Peyer's patch (tissue), 4 donors: ENCODE measurements at regions not wholly inside any gene's neighbourhood (a gene's known extent, or its start where the extent isn't known, plus 50 kb on each side); places are given as distances from the start of the nearest gene placed in this dataset.
"Not testable (repeated sequence)": the region's sequence is repeated elsewhere in the genome, so short reads cannot be mapped to it uniquely, and the experiment has no call there.

ENCODE experiments used
- DNase-seq, 3 donors: peaks; one replicate each; pipeline ENCODE4 v3.0.0-alpha.2; 2017 to 2019
- H3K27ac ChIP-seq, 4 donors: fragments of 200-600 bp; sonication (generic); one replicate each; pipeline ENCODE4 v1.5.1; 2016 to 2019
- H3K27me3 ChIP-seq, 2 donors: fragments of 200-600 bp; sonication (generic); one replicate each; pipeline ENCODE4 v1.5.1; 2019
- H3K36me3 ChIP-seq, 3 donors: fragments of 200-600 bp; sonication (generic); one replicate each; pipeline ENCODE4 v1.5.1; 2016 to 2019
- H3K4me1 ChIP-seq, 4 donors: fragments of 200-600 bp; sonication (generic); one replicate each; pipeline ENCODE4 v1.5.1; 2016 to 2019
- H3K4me3 ChIP-seq, 4 donors: fragments of 200-600 bp; sonication (generic); 1 replicate in 3 of 4; 2 replicates in 1 of 4; pipeline ENCODE4 v1.5.1; 2016 to 2019; ENCODE audit warnings: mild to moderate bottlenecking in 1 of 4
- H3K9me3 ChIP-seq, 4 donors: fragments of 200-600 bp; sonication (generic); one replicate each; pipeline ENCODE4 v1.5.1; 2016 to 2019; ENCODE audit warnings: mild to moderate bottlenecking in 1 of 4
- POLR2A ChIP-seq, 2 donors: fragments of 450-650 bp; IDR thresholded peaks; one replicate each; pipeline ENCODE4 v1.5.1; 2017; ENCODE audit warnings: antibody characterized with exemption in 2 of 2, mild to moderate bottlenecking in 2 of 2, moderate library complexity in 2 of 2
- TF ChIP-seq, protein P1 (sequence below), 6 experiments: fragments of 450-650 bp in 4 of 6; fragments of 200-600 bp in 2 of 6; sonication (generic) in 1 of 6; IDR thresholded peaks; one replicate each; pipeline ENCODE4 v1.5.1; 2017 to 2019; ENCODE audit warnings: antibody characterized with exemption in 6 of 6, mild to moderate bottlenecking in 3 of 6, moderate library complexity in 1 of 6

DNA sequence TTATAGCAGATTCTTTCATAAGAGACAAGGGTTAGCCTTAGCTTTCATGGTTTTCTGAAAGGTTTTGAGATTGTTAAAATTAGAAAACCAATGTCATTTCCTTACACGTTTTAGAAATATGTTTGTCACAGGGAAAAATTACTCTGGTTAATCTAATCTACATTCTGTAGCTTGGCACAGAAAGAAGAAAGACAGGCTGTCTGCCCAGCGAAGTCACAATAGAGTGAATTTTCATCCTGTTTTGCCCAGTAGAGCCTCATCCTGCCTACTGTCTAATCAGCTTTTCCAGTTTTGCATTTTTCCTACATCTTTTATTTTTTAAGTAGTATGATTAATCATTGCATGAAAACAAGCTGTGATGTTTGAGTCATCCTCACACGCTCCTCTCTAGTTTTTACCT is 688.8 kb downstream of the MTRR start:
- Histone ChIP-seq H3K27me3 (no peaks in the 10 kb centered on the region), H3K9me3 (no peaks in the 10 kb centered on the region), H3K4me1 (no peaks in the 10 kb centered on the region), H3K4me3 (no peak overlapping the region), H3K36me3 (no peaks in the 10 kb centered on the region), H3K27ac (no peak overlapping the region)
- no peak for DNase-seq
- TF ChIP-seq, protein P1, sequence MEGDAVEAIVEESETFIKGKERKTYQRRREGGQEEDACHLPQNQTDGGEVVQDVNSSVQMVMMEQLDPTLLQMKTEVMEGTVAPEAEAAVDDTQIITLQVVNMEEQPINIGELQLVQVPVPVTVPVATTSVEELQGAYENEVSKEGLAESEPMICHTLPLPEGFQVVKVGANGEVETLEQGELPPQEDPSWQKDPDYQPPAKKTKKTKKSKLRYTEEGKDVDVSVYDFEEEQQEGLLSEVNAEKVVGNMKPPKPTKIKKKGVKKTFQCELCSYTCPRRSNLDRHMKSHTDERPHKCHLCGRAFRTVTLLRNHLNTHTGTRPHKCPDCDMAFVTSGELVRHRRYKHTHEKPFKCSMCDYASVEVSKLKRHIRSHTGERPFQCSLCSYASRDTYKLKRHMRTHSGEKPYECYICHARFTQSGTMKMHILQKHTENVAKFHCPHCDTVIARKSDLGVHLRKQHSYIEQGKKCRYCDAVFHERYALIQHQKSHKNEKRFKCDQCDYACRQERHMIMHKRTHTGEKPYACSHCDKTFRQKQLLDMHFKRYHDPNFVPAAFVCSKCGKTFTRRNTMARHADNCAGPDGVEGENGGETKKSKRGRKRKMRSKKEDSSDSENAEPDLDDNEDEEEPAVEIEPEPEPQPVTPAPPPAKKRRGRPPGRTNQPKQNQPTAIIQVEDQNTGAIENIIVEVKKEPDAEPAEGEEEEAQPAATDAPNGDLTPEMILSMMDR (IDR thresholded peaks at IDR 0.05): no peak
- no peak for TF ChIP-seq POLR2A (IDR thresholded peaks at IDR 0.05)

DNA sequence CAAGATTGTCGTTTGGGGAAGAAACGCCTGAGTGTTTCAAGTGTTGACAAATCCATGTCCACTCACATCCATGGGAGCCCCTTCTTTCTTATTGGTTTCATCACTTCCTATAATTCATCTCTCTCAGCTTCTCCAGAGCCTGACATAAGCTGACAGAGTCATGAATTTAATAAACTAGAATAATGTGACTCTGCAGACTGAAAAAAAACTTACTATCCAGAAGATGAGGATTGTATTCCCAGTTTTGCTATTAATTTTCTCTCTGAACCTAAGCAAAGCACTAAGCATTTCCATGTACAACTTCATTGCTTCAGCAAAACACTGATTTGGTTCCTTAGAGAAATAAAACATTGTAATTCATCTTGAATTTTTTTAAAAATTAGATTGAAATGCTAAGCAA is 691.8 kb downstream of the MTRR start:
- TF ChIP-seq, protein P1 (IDR thresholded peaks at IDR 0.05): no peak
- no peak for TF ChIP-seq POLR2A (IDR thresholded peaks at IDR 0.05)
- no peak for DNase-seq

DNA sequence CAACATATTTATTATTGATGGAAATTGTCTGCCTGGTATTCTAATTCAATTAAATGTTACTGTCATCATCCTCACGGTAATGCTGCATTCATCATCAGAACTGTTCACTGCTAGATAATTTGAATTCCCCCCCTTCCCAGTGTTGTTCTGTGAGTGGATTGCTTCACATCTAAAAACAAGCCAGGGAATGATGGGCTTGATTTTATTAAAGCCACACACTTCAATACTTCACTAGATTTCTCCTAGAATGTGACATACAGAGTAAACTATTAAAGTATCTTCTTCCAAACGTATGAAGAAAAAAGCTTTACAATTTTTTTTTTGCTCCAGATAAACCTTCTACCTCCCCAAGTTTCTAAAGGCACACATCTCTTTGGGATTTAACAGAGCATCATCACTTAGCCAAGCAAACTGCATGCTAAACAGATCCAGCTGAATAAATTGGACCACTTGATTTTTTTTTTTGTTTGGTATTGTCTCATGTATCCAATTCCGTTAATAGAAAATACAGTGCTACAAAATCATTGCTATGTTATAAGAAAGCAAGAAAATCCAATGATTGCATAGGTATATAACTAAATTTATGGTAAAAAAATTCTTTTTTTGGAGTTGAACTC is 692.4 kb downstream of the MTRR start:
- no peaks in the 10 kb centered on the region for H3K27me3 ChIP-seq
- DNase-seq: no peak
- TF ChIP-seq POLR2A (IDR thresholded peaks at IDR 0.05): no peak
- TF ChIP-seq, protein P1 (IDR thresholded peaks at IDR 0.05): no peak

More for the DNA sequence above, 691.8 kb downstream of the MTRR start:
- no peaks in the 10 kb centered on the region for H3K4me1 ChIP-seq
- H3K4me3 ChIP-seq: no peak overlapping the region
- no peak overlapping the region for H3K27ac ChIP-seq
- H3K9me3 ChIP-seq: no peaks in the 10 kb centered on the region
- H3K36me3 ChIP-seq: no peaks in the 10 kb centered on the region
- no peaks in the 10 kb centered on the region for H3K27me3 ChIP-seq

DNA sequence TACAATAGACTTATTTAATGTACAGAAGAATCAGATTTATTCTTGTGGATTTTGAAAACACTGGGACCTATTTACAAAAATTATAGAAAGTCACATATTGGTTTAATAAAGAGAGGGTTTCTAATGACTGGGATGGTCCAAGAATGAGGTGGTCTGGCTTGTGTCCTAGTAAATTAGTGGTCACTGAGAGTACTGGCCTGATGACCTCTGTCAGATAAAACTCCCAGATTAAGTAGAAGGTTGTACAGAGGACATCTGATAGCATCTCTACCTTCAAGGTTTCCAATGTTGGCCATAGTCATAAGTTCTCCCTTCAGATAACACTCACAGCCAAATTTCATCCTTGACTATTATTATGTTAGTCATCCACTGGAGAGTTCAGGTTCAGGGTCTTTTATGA is 692.9 kb downstream of the MTRR start:
- no peaks in the 10 kb centered on the region for H3K4me1 ChIP-seq
- H3K27me3 ChIP-seq: no peaks in the 10 kb centered on the region
- H3K4me3 ChIP-seq: no peak overlapping the region
- H3K9me3 ChIP-seq: no peaks in the 10 kb centered on the region
- no peak for DNase-seq
- H3K27ac ChIP-seq: no peak overlapping the region
- no peak for TF ChIP-seq POLR2A (IDR thresholded peaks at IDR 0.05)
- TF ChIP-seq, protein P1 (IDR thresholded peaks at IDR 0.05): no peak
- no peaks in the 10 kb centered on the region for H3K36me3 ChIP-seq

More for the DNA sequence above, 692.4 kb downstream of the MTRR start:
- Histone ChIP-seq H3K4me1 (no peaks in the 10 kb centered on the region), H3K27ac (no peak overlapping the region), H3K4me3 (no peak overlapping the region), H3K36me3 (no peaks in the 10 kb centered on the region), H3K9me3 (no peaks in the 10 kb centered on the region)

DNA sequence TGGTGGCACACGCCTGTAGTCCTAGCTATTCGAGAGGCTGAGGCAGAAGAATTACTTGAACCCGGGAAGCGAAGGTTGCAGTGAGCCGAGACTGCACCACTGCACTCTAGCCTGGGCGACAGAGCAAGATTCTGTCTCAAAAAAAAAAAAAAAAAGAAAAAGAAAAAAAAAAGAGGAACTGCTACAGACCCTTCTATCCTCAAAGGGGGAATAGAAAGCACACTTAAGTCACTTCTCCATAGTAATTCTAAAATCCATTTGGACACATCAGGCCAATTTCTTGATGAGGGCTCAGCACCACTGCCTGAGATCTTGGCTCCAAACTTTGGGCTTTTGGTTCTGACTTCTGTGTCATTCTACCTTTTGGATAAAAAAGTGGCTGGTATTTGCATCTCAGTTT is 694.6 kb downstream of the MTRR start:
- not testable (repeated sequence) for H3K4me3 ChIP-seq, H3K9me3 ChIP-seq, DNase-seq, H3K27ac ChIP-seq, H3K27me3 ChIP-seq, H3K36me3 ChIP-seq, H3K4me1 ChIP-seq

DNA sequence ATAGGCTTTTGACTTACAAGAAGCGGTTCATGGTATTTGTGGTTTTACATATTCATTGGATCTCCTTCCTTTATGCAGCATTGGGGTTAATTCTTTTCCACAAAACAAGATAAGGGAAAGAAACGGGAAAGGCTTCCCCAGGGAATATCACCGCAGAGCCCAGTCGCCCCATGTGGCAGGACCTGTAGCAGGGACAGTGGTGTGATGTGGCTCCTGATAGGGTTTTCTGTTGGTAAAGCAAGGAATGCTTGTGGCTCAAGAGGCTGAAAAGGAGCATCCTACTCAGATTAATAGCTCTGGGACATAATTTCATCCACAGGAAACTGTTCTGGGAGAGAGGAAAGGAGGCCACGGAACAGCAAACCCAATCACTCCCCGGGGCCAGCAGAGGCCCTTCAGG is 699.9 kb downstream of the MTRR start:
- Histone ChIP-seq H3K9me3 (no peaks in the 10 kb centered on the region), H3K27ac (no peak overlapping the region), H3K27me3 (no peaks in the 10 kb centered on the region), H3K4me1 (no peaks in the 10 kb centered on the region), H3K4me3 (no peak overlapping the region), H3K36me3 (no peaks in the 10 kb centered on the region)
- no peak for TF ChIP-seq POLR2A (IDR thresholded peaks at IDR 0.05)
- TF ChIP-seq, protein P1 (IDR thresholded peaks at IDR 0.05): no peak
- DNase-seq: no peak
